Trophoblast cell (in vitro differentiated cells and primary cell): ENCODE measurements at regions not wholly inside any gene's neighbourhood (a gene's known extent, or its start where the extent isn't known, plus 50 kb on each side); places are given as distances from the start of the nearest gene placed in this dataset.

Experiments
- DNase-seq, 2 donors: peaks; one replicate each; pipeline ENCODE4 v3.0.0-alpha.2; 2016
- H2AFZ ChIP-seq: 2 replicates; pipeline ENCODE4 v1.6.1; 2013; ENCODE audit warnings: low read length, moderate library complexity, mild to moderate bottlenecking; ENCODE audit not compliant: insufficient read depth, poor library complexity
- H2AK5ac ChIP-seq: 2 replicates; pipeline ENCODE4 v1.6.1; 2013; ENCODE audit warnings: mild to moderate bottlenecking, low read length
- H2BK120ac ChIP-seq: 2 replicates; pipeline ENCODE4 v1.6.1; 2013; ENCODE audit warnings: low read length, mild to moderate bottlenecking, moderate library complexity; ENCODE audit not compliant: insufficient read depth, poor library complexity
- H2BK12ac ChIP-seq: 2 replicates; pipeline ENCODE4 v1.6.1; 2013; ENCODE audit warnings: mild to moderate bottlenecking, low read length, moderate library complexity
- H2BK5ac ChIP-seq: 2 replicates; pipeline ENCODE4 v1.6.1; 2013; ENCODE audit warnings: low read length, low read depth, moderate library complexity, mild to moderate bottlenecking; ENCODE audit not compliant: poor library complexity
- H3K14ac ChIP-seq: 2 replicates; pipeline ENCODE4 v1.6.1; 2013; ENCODE audit warnings: mild to moderate bottlenecking, low read length
- H3K18ac ChIP-seq: 2 replicates; pipeline ENCODE4 v1.6.1; 2013; ENCODE audit warnings: mild to moderate bottlenecking, low read length
- H3K23ac ChIP-seq: 2 replicates; pipeline ENCODE4 v1.6.1; 2013; ENCODE audit warnings: low read length
- H3K27ac ChIP-seq: 2 replicates; pipeline ENCODE4 v1.5.1; 2013; ENCODE audit warnings: low read depth, mild to moderate bottlenecking, inconsistent platforms, low read length, moderate library complexity
- H3K27me3 ChIP-seq: 2 replicates; pipeline ENCODE4 v1.6.1; 2013; ENCODE audit warnings: inconsistent platforms, mild to moderate bottlenecking, low read length, moderate library complexity; ENCODE audit not compliant: insufficient read depth
- H3K36me3 ChIP-seq, 2 experiments: 1 replicate in 1 of 2; 2 replicates in 1 of 2; pipeline ENCODE4 v1.6.1; 2013; ENCODE audit warnings: low read length in 2 of 2, mild to moderate bottlenecking in 2 of 2, moderate library complexity in 1 of 2; ENCODE audit not compliant: insufficient read depth in 2 of 2, control insufficient read depth in 1 of 2
- H3K4ac ChIP-seq: 2 replicates; pipeline ENCODE4 v1.6.1; 2013; ENCODE audit warnings: low read depth, mild to moderate bottlenecking, low read length, moderate library complexity
- H3K4me1 ChIP-seq, 2 experiments: 1 replicate in 1 of 2; 2 replicates in 1 of 2; pipeline ENCODE4 v1.6.1; 2013; ENCODE audit warnings: low read length in 2 of 2, mild to moderate bottlenecking in 2 of 2, moderate library complexity in 1 of 2; ENCODE audit not compliant: insufficient read depth in 2 of 2, control insufficient read depth in 1 of 2
- H3K4me2 ChIP-seq: 2 replicates; pipeline ENCODE4 v1.6.1; 2013; ENCODE audit warnings: inconsistent platforms, mild to moderate bottlenecking, low read length, moderate library complexity
- H3K4me3 ChIP-seq: 2 replicates; pipeline ENCODE4 v1.5.1; 2013; ENCODE audit warnings: mild to moderate bottlenecking, low read depth, low read length, inconsistent platforms
- H3K79me1 ChIP-seq: one replicate; pipeline ENCODE4 v1.6.1; 2013; ENCODE audit warnings: low read length
- H3K79me2 ChIP-seq: 2 replicates; pipeline ENCODE4 v1.6.1; 2013; ENCODE audit warnings: low read length, mild to moderate bottlenecking; ENCODE audit not compliant: control insufficient read depth, insufficient read depth, poor library complexity
- H3K9ac ChIP-seq: 2 replicates; pipeline ENCODE4 v1.6.1; 2013; ENCODE audit warnings: mild to moderate bottlenecking, low read length
- H3K9me3 ChIP-seq: 2 replicates; pipeline ENCODE4 v1.6.1; 2013; ENCODE audit warnings: low read depth, mild to moderate bottlenecking, control low read depth, inconsistent platforms, low read length; ENCODE audit not compliant: insufficient read depth
- H4K12ac ChIP-seq: 2 replicates; pipeline ENCODE4 v1.6.1; 2013; ENCODE audit warnings: low read depth, mild to moderate bottlenecking, low read length, moderate library complexity
- H4K8ac ChIP-seq: 2 replicates; pipeline ENCODE4 v1.6.1; 2013; ENCODE audit warnings: low read depth, mild to moderate bottlenecking, low read length, moderate library complexity
- H4K91ac ChIP-seq: one replicate; pipeline ENCODE4 v1.6.1; 2013; ENCODE audit warnings: low read depth, mild to moderate bottlenecking, low read length, moderate library complexity
- WGBS: extraction: QIAGEN DNeasy Blood & Tissue Kit; methylation state at CpG from one replicate; pipeline ENCODE4 v1.1.7; 2013; ENCODE audit warnings: missing lambda C conversion rate; ENCODE audit not compliant: insufficient read length, insufficient coverage; ENCODE audit errors: extremely low coverage; 5-methylcytosine and 5-hydroxymethylcytosine counted together

GRCh38 chr3:84806958-84807357 is 151.8 kb upstream of the CADM2 start:
- no peaks in the 10 kb centered on the region for H3K4me1 ChIP-seq
- no peaks in the 10 kb centered on the region for H3K79me1 ChIP-seq
- H3K23ac ChIP-seq, result no peak overlapping the region
- no peaks in the 10 kb centered on the region for H3K36me3 ChIP-seq
- no peak for DNase-seq
- WGBS, result no CpG with 5 or more reads among the region's 3 CpGs
- H4K12ac ChIP-seq, result no peak overlapping the region
- H3K9ac ChIP-seq, result no peak overlapping the region
- H3K27ac ChIP-seq, result no peak overlapping the region
- H3K4ac ChIP-seq, result no peak overlapping the region
- H3K9me3 ChIP-seq, result no peaks in the 10 kb centered on the region
- H4K91ac ChIP-seq, result no peak overlapping the region
- H3K79me2 ChIP-seq, result no peaks in the 10 kb centered on the region
- H2AK5ac ChIP-seq, result no peak overlapping the region
- no peak overlapping the region for H2BK120ac ChIP-seq
- H2BK5ac ChIP-seq, result no peak overlapping the region
- H2BK12ac ChIP-seq, result no peak overlapping the region
- no peaks in the 10 kb centered on the region for H3K27me3 ChIP-seq
- H4K8ac ChIP-seq, result no peak overlapping the region
- H3K4me2 ChIP-seq, result no peak overlapping the region
- H2AFZ ChIP-seq, result no peak overlapping the region
- H3K4me3 ChIP-seq, result no peak overlapping the region
- no peak overlapping the region for H3K14ac ChIP-seq
- H3K18ac ChIP-seq, result no peak overlapping the region

GRCh38 chr3:84820126-84820525 is 138.7 kb upstream of the CADM2 start:
- Histone ChIP-seq H3K27me3 (no peaks in the 10 kb centered on the region), H4K91ac (no peak overlapping the region), H3K9ac (no peak overlapping the region), H4K8ac (no peak overlapping the region), H3K79me2 (no peaks in the 10 kb centered on the region), H3K23ac (no peak overlapping the region), H2BK12ac (no peak overlapping the region), H3K4me1 (no peaks in the 10 kb centered on the region), H3K79me1 (no peaks in the 10 kb centered on the region), H3K4me3 (no peak overlapping the region), H3K14ac (no peak overlapping the region), H3K36me3 (no peaks in the 10 kb centered on the region), H4K12ac (no peak overlapping the region), H2BK120ac (no peak overlapping the region), H3K9me3 (no peaks in the 10 kb centered on the region), H2AK5ac (no peak overlapping the region), H2AFZ (no peak overlapping the region), H3K4ac (no peak overlapping the region), H3K18ac (no peak overlapping the region), H3K27ac (no peak overlapping the region), H2BK5ac (no peak overlapping the region), H3K4me2 (no peak overlapping the region)
- DNase-seq, result no peak
- no CpG with 5 or more reads among the region's 2 CpGs for WGBS

GRCh38 chr3:84820906-84821305 is 137.9 kb upstream of the CADM2 start:
- no peak overlapping the region for H4K8ac ChIP-seq
- H2BK5ac ChIP-seq, result no peak overlapping the region
- H2AK5ac ChIP-seq, result no peak overlapping the region
- no peaks in the 10 kb centered on the region for H3K36me3 ChIP-seq
- no peak overlapping the region for H3K4me3 ChIP-seq
- H4K12ac ChIP-seq, result no peak overlapping the region
- H3K27ac ChIP-seq, result no peak overlapping the region
- H4K91ac ChIP-seq, result no peak overlapping the region
- no peaks in the 10 kb centered on the region for H3K9me3 ChIP-seq
- H2AFZ ChIP-seq, result no peak overlapping the region
- no peak overlapping the region for H3K14ac ChIP-seq
- H3K4me1 ChIP-seq, result no peaks in the 10 kb centered on the region
- H2BK12ac ChIP-seq, result no peak overlapping the region
- no peak overlapping the region for H3K9ac ChIP-seq
- no peaks in the 10 kb centered on the region for H3K79me1 ChIP-seq
- H3K4me2 ChIP-seq, result no peak overlapping the region
- H3K4ac ChIP-seq, result no peak overlapping the region
- DNase-seq, result no peak
- H3K23ac ChIP-seq, result no peak overlapping the region
- no peak overlapping the region for H3K18ac ChIP-seq
- no peaks in the 10 kb centered on the region for H3K79me2 ChIP-seq
- H3K27me3 ChIP-seq, result no peaks in the 10 kb centered on the region
- H2BK120ac ChIP-seq, result no peak overlapping the region

- H2BK5ac ChIP-seq, result no peak overlapping the region
- no peak overlapping the region for H3K4me2 ChIP-seq
- H3K4ac ChIP-seq, result no peak overlapping the region
- H3K9ac ChIP-seq, result no peak overlapping the region
- H3K9me3 ChIP-seq, result no peaks in the 10 kb centered on the region
- H2AK5ac ChIP-seq, result no peak overlapping the region
- H4K8ac ChIP-seq, result no peak overlapping the region
- no peak overlapping the region for H2BK12ac ChIP-seq
- H3K27ac ChIP-seq, result no peak overlapping the region
- H4K12ac ChIP-seq, result no peak overlapping the region
- H2AFZ ChIP-seq, result no peak overlapping the region
- DNase-seq, result no peak
- no peaks in the 10 kb centered on the region for H3K27me3 ChIP-seq
- H3K4me1 ChIP-seq, result no peaks in the 10 kb centered on the region
- no peak overlapping the region for H3K18ac ChIP-seq
- no CpG with 5 or more reads among the region's 1 CpG for WGBS
- H3K79me2 ChIP-seq, result no peaks in the 10 kb centered on the region
- H2BK120ac ChIP-seq, result no peak overlapping the region
- H3K14ac ChIP-seq, result no peak overlapping the region
- H3K36me3 ChIP-seq, result no peaks in the 10 kb centered on the region
- H3K79me1 ChIP-seq, result no peaks in the 10 kb centered on the region
- no peak overlapping the region for H4K91ac ChIP-seq
- H3K4me3 ChIP-seq, result no peak overlapping the region
- no peak overlapping the region for H3K23ac ChIP-seq
Observed at GRCh38 chr3:84825817-84826216, 133.0 kb upstream of the CADM2 start.

- Histone ChIP-seq H3K9ac (no peak overlapping the region), H2BK5ac (no peak overlapping the region), H4K8ac (no peak overlapping the region), H3K27ac (no peak overlapping the region), H3K79me1 (no peaks in the 10 kb centered on the region), H2BK120ac (no peak overlapping the region), H2AK5ac (no peak overlapping the region), H2AFZ (no peak overlapping the region), H3K18ac (no peak overlapping the region), H3K79me2 (no peaks in the 10 kb centered on the region), H3K4me1 (no peaks in the 10 kb centered on the region), H3K27me3 (no peaks in the 10 kb centered on the region), H3K36me3 (no peaks in the 10 kb centered on the region), H3K4ac (no peak overlapping the region), H3K9me3 (no peaks in the 10 kb centered on the region), H4K12ac (no peak overlapping the region), H3K4me2 (no peak overlapping the region), H3K4me3 (no peak overlapping the region), H3K23ac (no peak overlapping the region), H3K14ac (no peak overlapping the region), H4K91ac (no peak overlapping the region), H2BK12ac (no peak overlapping the region)
- no CpG with 5 or more reads among the region's 2 CpGs for WGBS
- DNase-seq, result no peak
Observed at GRCh38 chr3:84830476-84830875, 128.3 kb upstream of the CADM2 start.
